Adrenal gland (tissue), 5 donors: ENCODE measurements at regions not wholly inside any gene's neighbourhood (a gene's known extent, or its start where the extent isn't known, plus 50 kb on each side); places are given as distances from the start of the nearest gene placed in this dataset.

Experiments
- POLR2A ChIP-seq, 2 donors: fragments of 450-650 bp; IDR thresholded peaks; one replicate each; pipeline ENCODE4 v1.6.1; 2017; ENCODE audit warnings: antibody characterized with exemption in 2 of 2, mild to moderate bottlenecking in 2 of 2, moderate library complexity in 1 of 2
- TF ChIP-seq, protein P1 (sequence below), 6 experiments: fragments of 450-650 bp in 4 of 6; fragments of 200-600 bp in 2 of 6; sonication (generic) in 1 of 6; IDR thresholded peaks; 1 replicate in 5 of 6; 2 replicates in 1 of 6; pipeline versions ENCODE4 v1.5.1 to v1.8.0; 2016 to 2021; ENCODE audit warnings: antibody characterized with exemption in 6 of 6, mild to moderate bottlenecking in 2 of 6, moderate library complexity in 1 of 6
- donor health status: DM: no; HTN: no; CAD: no.

- TF ChIP-seq, protein P1, sequence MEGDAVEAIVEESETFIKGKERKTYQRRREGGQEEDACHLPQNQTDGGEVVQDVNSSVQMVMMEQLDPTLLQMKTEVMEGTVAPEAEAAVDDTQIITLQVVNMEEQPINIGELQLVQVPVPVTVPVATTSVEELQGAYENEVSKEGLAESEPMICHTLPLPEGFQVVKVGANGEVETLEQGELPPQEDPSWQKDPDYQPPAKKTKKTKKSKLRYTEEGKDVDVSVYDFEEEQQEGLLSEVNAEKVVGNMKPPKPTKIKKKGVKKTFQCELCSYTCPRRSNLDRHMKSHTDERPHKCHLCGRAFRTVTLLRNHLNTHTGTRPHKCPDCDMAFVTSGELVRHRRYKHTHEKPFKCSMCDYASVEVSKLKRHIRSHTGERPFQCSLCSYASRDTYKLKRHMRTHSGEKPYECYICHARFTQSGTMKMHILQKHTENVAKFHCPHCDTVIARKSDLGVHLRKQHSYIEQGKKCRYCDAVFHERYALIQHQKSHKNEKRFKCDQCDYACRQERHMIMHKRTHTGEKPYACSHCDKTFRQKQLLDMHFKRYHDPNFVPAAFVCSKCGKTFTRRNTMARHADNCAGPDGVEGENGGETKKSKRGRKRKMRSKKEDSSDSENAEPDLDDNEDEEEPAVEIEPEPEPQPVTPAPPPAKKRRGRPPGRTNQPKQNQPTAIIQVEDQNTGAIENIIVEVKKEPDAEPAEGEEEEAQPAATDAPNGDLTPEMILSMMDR (IDR thresholded peaks at IDR 0.05), result no peak
- TF ChIP-seq POLR2A (IDR thresholded peaks at IDR 0.05), result no peak
Observed at GRCh38 chr4:38382520-38382919, 281.5 kb upstream of the KLF3 start.
